HFFc6 (cell line): ENCODE measurements at regions not wholly inside any gene's neighbourhood (a gene's known extent, or its start where the extent isn't known, plus 50 kb on each side); places are given as distances from the start of the nearest gene placed in this dataset.

ENCODE experiments used
- DNase-seq: peaks from one replicate; pipeline ENCODE4 v3.0.0-alpha.2; 2018
- H3K27ac Mint-ChIP-seq: 2 replicates; pipeline ENCODE4 v1.8.0; 2020; ENCODE audit warnings: mild to moderate bottlenecking, mixed read lengths
- H3K27me3 Mint-ChIP-seq: 2 replicates; pipeline ENCODE4 v1.8.0; 2021; ENCODE audit warnings: mild to moderate bottlenecking, moderate library complexity, mixed read lengths; ENCODE audit not compliant: insufficient read depth
- H3K36me3 Mint-ChIP-seq: 2 replicates; pipeline ENCODE4 v1.8.0; 2021; ENCODE audit warnings: low read depth, mixed read lengths
- H3K4me1 Mint-ChIP-seq: 2 replicates; pipeline ENCODE4 v1.8.0; 2020; ENCODE audit warnings: low read depth, mixed read lengths
- H3K4me3 Mint-ChIP-seq: 2 replicates; pipeline ENCODE4 v1.8.0; 2020; ENCODE audit warnings: mild to moderate bottlenecking, moderate library complexity, mixed read lengths
- H3K9me3 Mint-ChIP-seq: 2 replicates; pipeline ENCODE4 v1.8.0; 2020; ENCODE audit warnings: mild to moderate bottlenecking, mixed read lengths
- TF ChIP-seq, protein P1 (sequence below): fragments of 200-600 bp; sonication (generic); IDR thresholded peaks from 2 replicates; pipeline ENCODE4 v1.5.0; 2021; ENCODE audit warnings: antibody characterized with exemption, mild to moderate bottlenecking

DNA sequence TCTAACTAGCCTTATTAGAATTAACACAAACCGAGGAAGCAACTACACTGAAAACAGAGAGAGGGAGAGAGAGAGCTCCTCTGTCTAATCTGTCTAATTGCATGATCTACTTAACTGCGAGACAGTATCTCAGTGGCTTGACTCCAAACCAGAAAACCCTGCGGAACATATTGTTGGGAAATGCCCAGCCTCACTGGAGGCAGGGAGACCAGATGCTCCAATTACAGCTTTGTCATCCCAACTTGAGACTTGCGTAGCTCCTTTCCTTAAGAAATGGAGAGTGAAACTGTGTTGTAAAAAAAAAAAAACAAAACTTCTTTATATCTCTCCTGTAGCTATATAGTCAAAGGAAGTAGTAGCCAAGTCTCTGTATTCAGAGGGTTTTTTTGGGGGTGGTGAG lies 52.0 kb upstream of the ZNRF2 start:
- H3K4me1 Mint-ChIP-seq: no peaks in the 10 kb centered on the region
- H3K4me3 Mint-ChIP-seq: no peak overlapping the region
- no peak overlapping the region for H3K27ac Mint-ChIP-seq
- H3K9me3 Mint-ChIP-seq: no peaks in the 10 kb centered on the region
- TF ChIP-seq, protein P1, sequence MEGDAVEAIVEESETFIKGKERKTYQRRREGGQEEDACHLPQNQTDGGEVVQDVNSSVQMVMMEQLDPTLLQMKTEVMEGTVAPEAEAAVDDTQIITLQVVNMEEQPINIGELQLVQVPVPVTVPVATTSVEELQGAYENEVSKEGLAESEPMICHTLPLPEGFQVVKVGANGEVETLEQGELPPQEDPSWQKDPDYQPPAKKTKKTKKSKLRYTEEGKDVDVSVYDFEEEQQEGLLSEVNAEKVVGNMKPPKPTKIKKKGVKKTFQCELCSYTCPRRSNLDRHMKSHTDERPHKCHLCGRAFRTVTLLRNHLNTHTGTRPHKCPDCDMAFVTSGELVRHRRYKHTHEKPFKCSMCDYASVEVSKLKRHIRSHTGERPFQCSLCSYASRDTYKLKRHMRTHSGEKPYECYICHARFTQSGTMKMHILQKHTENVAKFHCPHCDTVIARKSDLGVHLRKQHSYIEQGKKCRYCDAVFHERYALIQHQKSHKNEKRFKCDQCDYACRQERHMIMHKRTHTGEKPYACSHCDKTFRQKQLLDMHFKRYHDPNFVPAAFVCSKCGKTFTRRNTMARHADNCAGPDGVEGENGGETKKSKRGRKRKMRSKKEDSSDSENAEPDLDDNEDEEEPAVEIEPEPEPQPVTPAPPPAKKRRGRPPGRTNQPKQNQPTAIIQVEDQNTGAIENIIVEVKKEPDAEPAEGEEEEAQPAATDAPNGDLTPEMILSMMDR: no peak
- DNase-seq: no peak
- H3K36me3 Mint-ChIP-seq: no peaks in the 10 kb centered on the region
- peaks cover 28% of the 10 kb centered on the region for H3K27me3 Mint-ChIP-seq
